ENCODE measurements at regions not wholly inside any gene's neighbourhood (a gene's known extent, or its start where the extent isn't known, plus 50 kb on each side); places are given as distances from the start of the nearest gene placed in this dataset.

DNA sequence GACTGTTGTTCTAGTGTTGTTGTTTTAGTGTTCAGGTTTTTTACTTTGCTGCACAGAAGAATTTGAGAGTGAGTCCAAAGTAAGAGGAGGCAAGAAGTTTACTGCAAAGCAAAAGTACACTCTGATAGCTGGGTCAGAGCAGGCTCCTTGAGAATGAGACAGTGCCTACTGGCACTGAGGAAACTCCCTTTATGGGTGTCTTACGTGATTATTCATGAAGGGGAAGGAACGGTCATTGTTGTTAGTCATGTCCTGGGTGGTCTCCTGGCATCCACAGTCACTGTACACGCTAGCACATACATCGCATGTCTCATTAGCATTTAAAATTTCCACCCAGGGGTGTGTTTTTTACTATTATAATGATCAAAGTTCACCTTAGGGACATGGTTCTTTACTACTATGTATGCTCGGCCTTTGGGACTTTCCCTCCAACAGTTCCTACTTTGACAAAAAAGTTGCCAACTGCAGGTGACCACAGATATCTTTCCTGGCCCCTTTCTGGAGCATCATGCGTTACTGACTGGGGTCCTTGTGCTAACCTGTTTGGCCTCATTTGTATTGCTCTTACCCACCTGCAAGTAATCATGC lies 688.9 kb upstream of the AMOT start:
- TF ChIP-seq, protein P1, sequence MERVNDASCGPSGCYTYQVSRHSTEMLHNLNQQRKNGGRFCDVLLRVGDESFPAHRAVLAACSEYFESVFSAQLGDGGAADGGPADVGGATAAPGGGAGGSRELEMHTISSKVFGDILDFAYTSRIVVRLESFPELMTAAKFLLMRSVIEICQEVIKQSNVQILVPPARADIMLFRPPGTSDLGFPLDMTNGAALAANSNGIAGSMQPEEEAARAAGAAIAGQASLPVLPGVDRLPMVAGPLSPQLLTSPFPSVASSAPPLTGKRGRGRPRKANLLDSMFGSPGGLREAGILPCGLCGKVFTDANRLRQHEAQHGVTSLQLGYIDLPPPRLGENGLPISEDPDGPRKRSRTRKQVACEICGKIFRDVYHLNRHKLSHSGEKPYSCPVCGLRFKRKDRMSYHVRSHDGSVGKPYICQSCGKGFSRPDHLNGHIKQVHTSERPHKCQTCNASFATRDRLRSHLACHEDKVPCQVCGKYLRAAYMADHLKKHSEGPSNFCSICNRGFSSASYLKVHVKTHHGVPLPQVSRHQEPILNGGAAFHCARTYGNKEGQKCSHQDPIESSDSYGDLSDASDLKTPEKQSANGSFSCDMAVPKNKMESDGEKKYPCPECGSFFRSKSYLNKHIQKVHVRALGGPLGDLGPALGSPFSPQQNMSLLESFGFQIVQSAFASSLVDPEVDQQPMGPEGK (CRISPR knock-in tag; IDR thresholded peaks at IDR 0.05; ENCODE audit: borderline replicate concordance), result no peak
- no peak for TF ChIP-seq SNAI2 (CRISPR knock-in tag; IDR thresholded peaks at IDR 0.05)
- no peak for TF ChIP-seq ZC3H10 (CRISPR knock-in tag; IDR thresholded peaks at IDR 0.05)
- TF ChIP-seq PPARA (CRISPR knock-in tag; IDR thresholded peaks at IDR 0.05; ENCODE audit: borderline replicate concordance), result no peak
- TF ChIP-seq, protein P2, sequence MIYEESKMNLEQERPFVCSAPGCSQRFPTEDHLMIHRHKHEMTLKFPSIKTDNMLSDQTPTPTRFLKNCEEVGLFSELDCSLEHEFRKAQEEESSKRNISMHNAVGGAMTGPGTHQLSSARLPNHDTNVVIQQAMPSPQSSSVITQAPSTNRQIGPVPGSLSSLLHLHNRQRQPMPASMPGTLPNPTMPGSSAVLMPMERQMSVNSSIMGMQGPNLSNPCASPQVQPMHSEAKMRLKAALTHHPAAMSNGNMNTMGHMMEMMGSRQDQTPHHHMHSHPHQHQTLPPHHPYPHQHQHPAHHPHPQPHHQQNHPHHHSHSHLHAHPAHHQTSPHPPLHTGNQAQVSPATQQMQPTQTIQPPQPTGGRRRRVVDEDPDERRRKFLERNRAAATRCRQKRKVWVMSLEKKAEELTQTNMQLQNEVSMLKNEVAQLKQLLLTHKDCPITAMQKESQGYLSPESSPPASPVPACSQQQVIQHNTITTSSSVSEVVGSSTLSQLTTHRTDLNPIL (CRISPR knock-in tag; IDR thresholded peaks at IDR 0.05; ENCODE audit: low read depth), result no peak
- no peak for TF ChIP-seq TOX (CRISPR knock-in tag; IDR thresholded peaks at IDR 0.05; ENCODE audit: borderline replicate concordance)
- no peak for TF ChIP-seq ARNTL (CRISPR knock-in tag; IDR thresholded peaks at IDR 0.05; ENCODE audit: borderline replicate concordance, low read depth)

Data from SK-N-SH treated with all-trans-retinoic acid at 6 μM for 48 hours (cell line).